SU-DHL-6 (cell line): ENCODE measurements at regions not wholly inside any gene's neighbourhood (a gene's known extent, or its start where the extent isn't known, plus 50 kb on each side); places are given as distances from the start of the nearest gene placed in this dataset.

ENCODE experiments used
- CTCF ChIP-seq: fragments of 200-600 bp; sonication (generic); IDR thresholded peaks from one replicate; pipeline ENCODE4 v1.5.1; 2017; ENCODE audit warnings: antibody characterized with exemption, mild to moderate bottlenecking, low read length, moderate library complexity; ENCODE audit not compliant: insufficient read depth, poor library complexity, severe bottlenecking
- EZH2phosphoT487 ChIP-seq: fragments of 200-600 bp; sonication (generic), shearing (Covaris generic); conservative IDR thresholded peaks from 2 replicates; pipeline ENCODE4 v1.6.1; 2018; ENCODE audit warnings: mild to moderate bottlenecking, antibody characterized with exemption, low read length, moderate library complexity, mixed read lengths

GRCh38 chr5:104611135-104611767 lies 1048.7 kb upstream of the NUDT12 start:
- TF ChIP-seq EZH2phosphoT487 (no peak), CTCF (no peak)
